Lung (tissue), 11 donors: ENCODE measurements at regions not wholly inside any gene's neighbourhood (a gene's known extent, or its start where the extent isn't known, plus 50 kb on each side); places are given as distances from the start of the nearest gene placed in this dataset.
A peak's percentile ranks its signal among the peaks of the same experiment; 100 is the strongest.

Experiments used
- ATAC-seq: fragments of 200-7000 bp; cut with Tn5 transposase; one replicate; pipeline ENCODE4 v1.9.1; 2020; ENCODE audit warnings: moderate number of reproducible peaks; ENCODE audit not compliant: insufficient read depth, low FRiP score
- DNase-seq, 3 donors: peaks; one replicate each; pipeline ENCODE4 v3.0.0-alpha.2; 2013 to 2017
- H3K27ac ChIP-seq, 2 donors: one replicate each; pipeline ENCODE4 v1.5.1; 2013; ENCODE audit warnings: mild to moderate bottlenecking in 2 of 2, moderate library complexity in 2 of 2, control low read depth in 1 of 2, inconsistent platforms in 1 of 2, low read depth in 1 of 2, low read length in 1 of 2
- H3K27me3 ChIP-seq, 3 donors: one replicate each; pipeline ENCODE4 v1.5.1; 2013; ENCODE audit warnings: low read length in 2 of 3; ENCODE audit not compliant: control insufficient read depth in 3 of 3, insufficient read depth in 3 of 3
- H3K36me3 ChIP-seq, 4 donors: one replicate each; pipeline ENCODE4 v1.5.1; 2013; ENCODE audit warnings: low read length in 4 of 4, mild to moderate bottlenecking in 1 of 4, moderate library complexity in 1 of 4; ENCODE audit not compliant: control insufficient read depth in 4 of 4, insufficient read depth in 4 of 4
- H3K4me1 ChIP-seq, 5 donors: one replicate each; pipeline ENCODE4 v1.5.1; 2013; ENCODE audit warnings: low read length in 5 of 5, mild to moderate bottlenecking in 2 of 5, moderate library complexity in 1 of 5; ENCODE audit not compliant: control insufficient read depth in 5 of 5, insufficient read depth in 5 of 5
- H3K4me3 ChIP-seq: one replicate; pipeline ENCODE4 v1.5.1; 2013; ENCODE audit warnings: mild to moderate bottlenecking, control low read depth, moderate library complexity
- H3K9ac ChIP-seq, 2 donors: one replicate each; pipeline ENCODE4 v1.5.1; 2013; ENCODE audit warnings: low read length in 2 of 2, control low read depth in 1 of 2; ENCODE audit not compliant: insufficient read depth in 1 of 2
- H3K9me3 ChIP-seq, 4 donors: one replicate each; pipeline ENCODE4 v1.5.1; 2013; ENCODE audit warnings: low read length in 3 of 4, mild to moderate bottlenecking in 1 of 4, moderate library complexity in 1 of 4; ENCODE audit not compliant: control insufficient read depth in 4 of 4, insufficient read depth in 3 of 4
- CTCF ChIP-seq: IDR thresholded peaks from 2 replicates; pipeline ENCODE4 v1.5.1; 2012; ENCODE audit warnings: mild to moderate bottlenecking; ENCODE audit errors: control extremely low read depth, extremely low read depth
- WGBS, 2 donors: extraction: QIAGEN DNeasy Blood & Tissue Kit; methylation state at CpG; one replicate each; pipeline ENCODE4 v1.1.7; 2013; 5-methylcytosine and 5-hydroxymethylcytosine counted together
- donor health status: control.
- donor health status: control.
- donor health status: Bipolar disorder and iron deficiency.
- donor health status: healthy.
- donor health status: DM: yes; HTN: yes; CAD: no.

GRCh38 chr14:104294628-104294982, 156.2 kb downstream of the KIF26A start:
- Histone ChIP-seq H3K36me3 (no peaks in the 10 kb centered on the region), H3K27me3 (no peaks in the 10 kb centered on the region), H3K9ac (no peak overlapping the region), H3K4me1 (peaks cover 0 to 41% (median 6%) of the 10 kb centered on the region in 5 donors), H3K9me3 (peaks cover 0 to 3% (median 0%) of the 10 kb centered on the region in 4 donors), H3K27ac (no peak overlapping the region), H3K4me3 (no peak overlapping the region)
- ATAC-seq (no peak), DNase-seq (peak in 1 of 3 donors; percentile 9)
- no peak for TF ChIP-seq CTCF
- WGBS, 2 donors = 78 to 85% methylated on average over 11 of the region's 11 CpGs

DNA sequence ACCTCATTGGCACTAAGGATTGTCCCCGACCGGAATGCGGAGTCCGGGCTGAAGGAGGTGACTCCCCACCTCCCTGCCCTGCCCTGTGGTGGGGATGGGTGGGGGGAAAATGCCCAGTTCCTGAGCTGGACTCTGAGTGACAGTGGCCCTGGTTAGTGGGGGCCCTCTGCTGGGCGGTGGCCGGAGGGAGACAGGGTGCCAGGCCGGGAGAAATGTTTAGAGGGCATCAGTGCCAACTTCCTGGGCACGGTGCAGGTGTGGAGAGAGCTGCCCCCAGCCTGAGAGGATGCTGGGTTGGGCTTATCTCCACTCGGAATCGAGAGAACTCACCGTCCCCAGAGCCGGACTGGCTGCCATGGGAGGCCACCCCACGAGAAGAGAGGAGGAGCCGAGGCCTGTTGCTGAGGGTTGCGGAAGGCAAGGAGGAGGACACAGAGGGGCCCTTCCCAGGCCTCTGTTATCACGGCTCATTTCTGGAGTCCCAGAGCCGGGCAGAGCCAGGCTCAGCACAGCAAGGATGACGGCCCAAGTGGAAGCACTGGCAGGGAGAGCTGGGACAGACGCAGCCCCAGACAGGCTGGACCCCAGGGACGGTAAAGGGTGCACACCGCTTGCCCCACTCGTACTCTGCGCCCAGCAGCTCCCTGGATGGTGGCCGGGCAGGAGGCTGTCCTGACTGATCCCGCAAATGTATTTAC, 156.7 kb downstream of the KIF26A start:
- Histone ChIP-seq H3K9me3 (peaks cover 0 to 3% (median 0%) of the 10 kb centered on the region in 4 donors), H3K27me3 (no peaks in the 10 kb centered on the region), H3K36me3 (no peaks in the 10 kb centered on the region), H3K9ac (no peak overlapping the region), H3K4me3 (no peak overlapping the region), H3K27ac (no peak overlapping the region), H3K4me1 (peaks cover 0 to 46% (median 10%) of the 10 kb centered on the region in 5 donors)
- 70 to 81% methylated on average over 25 of the region's 25 CpGs for WGBS, 2 donors
- no peak for TF ChIP-seq CTCF
- ATAC-seq = no peak
- peak in 1 of 3 donors; percentile 13 for DNase-seq

GRCh38 chr14:104295681-104296387, 157.4 kb downstream of the KIF26A start:
- no peak overlapping the region for H3K27ac ChIP-seq
- H3K9ac ChIP-seq = no peak overlapping the region
- H3K4me1 ChIP-seq = peaks cover 0 to 50% (median 10%) of the 10 kb centered on the region in 5 donors
- no peaks in the 10 kb centered on the region for H3K27me3 ChIP-seq
- ATAC-seq (no peak), DNase-seq (peak in 1 of 3 donors; percentile 9)
- H3K36me3 ChIP-seq = no peaks in the 10 kb centered on the region
- H3K9me3 ChIP-seq = peaks cover 0 to 3% (median 0%) of the 10 kb centered on the region in 4 donors
- WGBS, 2 donors = 81 to 89% methylated on average over 24 of the region's 24 CpGs
- no peak overlapping the region for H3K4me3 ChIP-seq
- TF ChIP-seq CTCF = no peak
